ENCODE measurements at regions not wholly inside any gene's neighbourhood (a gene's known extent, or its start where the extent isn't known, plus 50 kb on each side); places are given as distances from the start of the nearest gene placed in this dataset.

- Histone ChIP-seq H2AFZ (ENCODE audit: low read length) (no peak overlapping the region), H3K23ac (ENCODE audit: insufficient read length, low read depth, low read length) (no peak overlapping the region), H2BK15ac (ENCODE audit: low read depth, low read length) (no peak overlapping the region), H3K4me1 (ENCODE audit: insufficient read depth, low read length) (no peaks in the 10 kb centered on the region), H3K23me2 (ENCODE audit: insufficient read length, low read depth, low read length, poor library complexity, severe bottlenecking) (no peaks in the 10 kb centered on the region), H3K79me2 (ENCODE audit: insufficient read depth, low read length) (no peaks in the 10 kb centered on the region), H2BK12ac (ENCODE audit: insufficient read length, low read depth, low read length) (no peak overlapping the region), H3K79me1 (ENCODE audit: insufficient read depth, low read depth, low read length, poor library complexity, severe bottlenecking) (no peaks in the 10 kb centered on the region), H3K18ac (ENCODE audit: insufficient read length, low read depth, low read length) (no peak overlapping the region), H4K5ac (ENCODE audit: insufficient read length, low read depth, low read length) (no peak overlapping the region), H2AK5ac (ENCODE audit: insufficient read length, low read length) (no peak overlapping the region), H3K27me3 (ENCODE audit: insufficient read depth, low read length) (no peaks in the 10 kb centered on the region), H3T11ph (ENCODE audit: low read length) (no peak overlapping the region), H4K91ac (ENCODE audit: insufficient read length, low read depth, low read length) (no peak overlapping the region), H3K4me2 (ENCODE audit: insufficient read depth, insufficient read length, low read length) (no peak overlapping the region), H2BK5ac (ENCODE audit: insufficient read length, low read length) (no peak overlapping the region), H4K8ac (replicated peaks; ENCODE audit: insufficient read length, low read depth, low read length) (no peak overlapping the region), H3K56ac (ENCODE audit: insufficient read length, low read depth, low read length) (no peak overlapping the region), H3K9ac (ENCODE audit: extremely low read depth, insufficient read length, low read length) (no peak overlapping the region), H3K27ac (ENCODE audit: insufficient read length, low read depth, low read length) (no peak overlapping the region), H3K14ac (ENCODE audit: insufficient read depth, low read length) (no peak overlapping the region), H2BK20ac (ENCODE audit: low read depth, low read length, poor library complexity, severe bottlenecking) (no peak overlapping the region), H3K4ac (ENCODE audit: low read depth, low read length) (no peak overlapping the region), H2BK120ac (ENCODE audit: low read depth, low read length, poor library complexity, severe bottlenecking) (no peak overlapping the region), H3K9me3 (ENCODE audit: control insufficient read depth, low read depth, low read length) (no peaks in the 10 kb centered on the region), H4K20me1 (ENCODE audit: control insufficient read depth, insufficient read depth, insufficient read length) (no peaks in the 10 kb centered on the region)
- Mint-ChIP-seq H3K27ac (no peak overlapping the region), H3K9me3 (no peaks in the 10 kb centered on the region), H3K4me3 (no peak overlapping the region), H3K27me3 (ENCODE audit: low read depth) (no peaks in the 10 kb centered on the region; the same call in 1 of the 2 replicates), H3K36me3 (ENCODE audit: insufficient read depth in 1 of 3, low read depth in 3 of 3) (no peaks in the 10 kb centered on the region), H3K4me1 (peaks cover 0 to 8% of the 10 kb centered on the region in 2 experiments; a peak in 2 of 4 replicates)
- DNase-seq: no peak
- TF ChIP-seq CTCF (conservative IDR thresholded peaks at IDR 0.05): no peak
These were observed 255.9 kb upstream of the CXCR4 start for GRCh38 chr2:136373841-136374240.
